ENCODE measurements at regions not wholly inside any gene's neighbourhood (a gene's known extent, or its start where the extent isn't known, plus 50 kb on each side); places are given as distances from the start of the nearest gene placed in this dataset.

GRCh38 chr17:70819183-70819582 lies 649.9 kb downstream of the KCNJ2 start:
- TF ChIP-seq REST (IDR thresholded peaks at IDR 0.05; ENCODE audit: insufficient read depth in 1 of 2, low read depth in 2 of 2, low read length in 1 of 2) = no peak
- no peak for TF ChIP-seq CTCF (IDR thresholded peaks at IDR 0.05)
- TF ChIP-seq SIN3A (IDR thresholded peaks at IDR 0.05; ENCODE audit: borderline replicate concordance, insufficient read depth, low read depth, low read length) = no peak

Measured in Panc1 (cell line).